Fibroblast of villous mesenchyme (primary cell): ENCODE measurements at regions not wholly inside any gene's neighbourhood (a gene's known extent, or its start where the extent isn't known, plus 50 kb on each side); places are given as distances from the start of the nearest gene placed in this dataset.

Experiments
- DNase-seq: peaks from one replicate; pipeline ENCODE4 v3.0.0-alpha.2; 2010; ENCODE audit warnings: low read depth
- H3K4me3 ChIP-seq: 2 replicates; pipeline ENCODE4 v1.5.1; 2011; ENCODE audit warnings: low read depth, mild to moderate bottlenecking, low read length
- CTCF ChIP-seq: IDR thresholded peaks from 2 replicates; pipeline ENCODE4 v1.5.1; 2012; ENCODE audit warnings: low read depth, mild to moderate bottlenecking, low read length; ENCODE audit not compliant: insufficient read depth

GRCh38 chr3:127337911-127338531 lies 50.2 kb upstream of the PRR20G start:
- TF ChIP-seq CTCF: no peak
- H3K4me3 ChIP-seq: no peak overlapping the region
- DNase-seq: no peak
